ENCODE measurements at regions not wholly inside any gene's neighbourhood (a gene's known extent, or its start where the extent isn't known, plus 50 kb on each side); places are given as distances from the start of the nearest gene placed in this dataset.

DNA sequence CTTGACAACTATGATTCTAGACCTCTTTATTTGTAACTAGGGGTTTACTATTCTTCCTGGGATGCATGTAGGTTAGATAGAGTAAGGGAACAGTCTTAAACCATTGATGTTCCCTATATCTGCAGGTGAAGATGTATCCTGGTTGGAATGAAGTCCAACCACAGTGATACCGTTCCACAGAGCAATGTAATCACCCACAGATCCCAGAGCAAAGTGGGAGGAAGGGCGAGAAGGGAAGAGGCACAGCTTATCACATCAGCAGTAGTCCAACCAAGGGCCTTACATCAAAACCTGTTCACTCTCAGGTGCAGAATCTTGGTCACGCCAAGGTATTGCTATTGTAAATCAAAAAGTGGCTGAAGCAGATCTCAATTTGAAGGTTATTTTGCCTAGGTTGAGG, 61.8 kb upstream of the LIPC start:
- Histone ChIP-seq H3K9me2 (ENCODE audit: insufficient read depth) (no peaks in the 10 kb centered on the region), H3K27me3 (ENCODE audit: insufficient read depth, low read length) (no peaks in the 10 kb centered on the region), H3K27ac (ENCODE audit: low read depth, low read length) (no peak overlapping the region), H3K4me3 (replicated peaks in 1 of 2; ENCODE audit: low read depth in 1 of 2, low read length in 2 of 2) (no peak overlapping the region), H3K9ac (ENCODE audit: low read length) (no peak overlapping the region), H3K36me3 (ENCODE audit: control insufficient read depth in 1 of 2, insufficient read depth in 2 of 2, low read length in 2 of 2) (no peaks in the 10 kb centered on the region), H3K79me2 (ENCODE audit: insufficient read depth, low read length) (no peaks in the 10 kb centered on the region), H2AFZ (ENCODE audit: low read depth, low read length, poor library complexity, severe bottlenecking) (no peak overlapping the region), H3K9me3 (ENCODE audit: control insufficient read depth in 1 of 2, insufficient read depth in 1 of 2, low read depth in 1 of 2, low read length in 2 of 2) (no peaks in the 10 kb centered on the region), H4K20me1 (ENCODE audit: insufficient read depth) (no peaks in the 10 kb centered on the region), H3K4me2 (ENCODE audit: low read length) (no peak overlapping the region), H3K4me1 (ENCODE audit: control insufficient read depth in 1 of 2, insufficient read depth in 2 of 2, low read length in 2 of 2) (no peaks in the 10 kb centered on the region)
- BruUV-seq (replicated peaks) = no TSS peak
- intact Hi-C loops (cut with micrococcal nuclease) = no loop called here
- TF ChIP-seq EZH2phosphoT487 (IDR thresholded peaks at IDR 0.05; ENCODE audit: borderline replicate concordance) (no peak), ZBTB33 (IDR thresholded peaks at IDR 0.05; ENCODE audit: extremely low read depth, insufficient replicate concordance, low read length) (no peak), RAD21 (IDR thresholded peaks at IDR 0.05; ENCODE audit: low read depth) (no peak), CEBPB (IDR thresholded peaks at IDR 0.05; ENCODE audit: low read depth) (no peak), ZNF274 (IDR thresholded peaks at IDR 0.05; ENCODE audit: low read depth, low read length) (no peak), SP1 (IDR thresholded peaks at IDR 0.05; ENCODE audit: low read depth) (no peak), POLR2A (IDR thresholded peaks at IDR 0.05; ENCODE audit: borderline replicate concordance, extremely low read depth, insufficient read depth, insufficient read length) (no peak), YY1 (IDR thresholded peaks at IDR 0.05; ENCODE audit: extremely low read depth, insufficient replicate concordance, low read depth, low read length) (no peak), ZFX (IDR thresholded peaks at IDR 0.05) (no peak), POLR2AphosphoS5 (IDR thresholded peaks at IDR 0.05; ENCODE audit: low read depth, low read length) (no peak), SIN3A (IDR thresholded peaks at IDR 0.05; ENCODE audit: low read depth) (no peak), CTCF (IDR thresholded peaks at IDR 0.05 in 2 of 3, conservative IDR thresholded peaks at IDR 0.05 in 1 of 3; ENCODE audit: borderline replicate concordance in 1 of 3, insufficient read depth in 1 of 3, low read depth in 2 of 3, low read length in 2 of 3) (no peak), FOSL1 (IDR thresholded peaks at IDR 0.05; ENCODE audit: low read depth) (no peak)
- TF ChIP-seq, protein P1, sequence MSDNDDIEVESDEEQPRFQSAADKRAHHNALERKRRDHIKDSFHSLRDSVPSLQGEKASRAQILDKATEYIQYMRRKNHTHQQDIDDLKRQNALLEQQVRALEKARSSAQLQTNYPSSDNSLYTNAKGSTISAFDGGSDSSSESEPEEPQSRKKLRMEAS (IDR thresholded peaks at IDR 0.05) = no peak
- TF ChIP-seq, protein P2, sequence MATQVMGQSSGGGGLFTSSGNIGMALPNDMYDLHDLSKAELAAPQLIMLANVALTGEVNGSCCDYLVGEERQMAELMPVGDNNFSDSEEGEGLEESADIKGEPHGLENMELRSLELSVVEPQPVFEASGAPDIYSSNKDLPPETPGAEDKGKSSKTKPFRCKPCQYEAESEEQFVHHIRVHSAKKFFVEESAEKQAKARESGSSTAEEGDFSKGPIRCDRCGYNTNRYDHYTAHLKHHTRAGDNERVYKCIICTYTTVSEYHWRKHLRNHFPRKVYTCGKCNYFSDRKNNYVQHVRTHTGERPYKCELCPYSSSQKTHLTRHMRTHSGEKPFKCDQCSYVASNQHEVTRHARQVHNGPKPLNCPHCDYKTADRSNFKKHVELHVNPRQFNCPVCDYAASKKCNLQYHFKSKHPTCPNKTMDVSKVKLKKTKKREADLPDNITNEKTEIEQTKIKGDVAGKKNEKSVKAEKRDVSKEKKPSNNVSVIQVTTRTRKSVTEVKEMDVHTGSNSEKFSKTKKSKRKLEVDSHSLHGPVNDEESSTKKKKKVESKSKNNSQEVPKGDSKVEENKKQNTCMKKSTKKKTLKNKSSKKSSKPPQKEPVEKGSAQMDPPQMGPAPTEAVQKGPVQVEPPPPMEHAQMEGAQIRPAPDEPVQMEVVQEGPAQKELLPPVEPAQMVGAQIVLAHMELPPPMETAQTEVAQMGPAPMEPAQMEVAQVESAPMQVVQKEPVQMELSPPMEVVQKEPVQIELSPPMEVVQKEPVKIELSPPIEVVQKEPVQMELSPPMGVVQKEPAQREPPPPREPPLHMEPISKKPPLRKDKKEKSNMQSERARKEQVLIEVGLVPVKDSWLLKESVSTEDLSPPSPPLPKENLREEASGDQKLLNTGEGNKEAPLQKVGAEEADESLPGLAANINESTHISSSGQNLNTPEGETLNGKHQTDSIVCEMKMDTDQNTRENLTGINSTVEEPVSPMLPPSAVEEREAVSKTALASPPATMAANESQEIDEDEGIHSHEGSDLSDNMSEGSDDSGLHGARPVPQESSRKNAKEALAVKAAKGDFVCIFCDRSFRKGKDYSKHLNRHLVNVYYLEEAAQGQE (IDR thresholded peaks at IDR 0.05; ENCODE audit: low read depth) = no peak
- TF ChIP-seq, protein P3, sequence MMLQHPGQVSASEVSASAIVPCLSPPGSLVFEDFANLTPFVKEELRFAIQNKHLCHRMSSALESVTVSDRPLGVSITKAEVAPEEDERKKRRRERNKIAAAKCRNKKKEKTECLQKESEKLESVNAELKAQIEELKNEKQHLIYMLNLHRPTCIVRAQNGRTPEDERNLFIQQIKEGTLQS (IDR thresholded peaks at IDR 0.05) = no peak
- ChIA-PET CTCF (no interaction called here), POLR2A (no interaction called here), RAD21 (ENCODE audit: low non-redundant PET in 1 of 2, low total read pairs in 2 of 2, uncharacterized antibody in 2 of 2, unreplicated experiment in 2 of 2) (no interaction called here)
- ATAC-seq (no peak), DNase-seq (ENCODE audit: low read depth, low spot score) (no peak)

All from HCT116 (cell line).